ENCODE measurements at regions not wholly inside any gene's neighbourhood (a gene's known extent, or its start where the extent isn't known, plus 50 kb on each side); places are given as distances from the start of the nearest gene placed in this dataset.

DNA sequence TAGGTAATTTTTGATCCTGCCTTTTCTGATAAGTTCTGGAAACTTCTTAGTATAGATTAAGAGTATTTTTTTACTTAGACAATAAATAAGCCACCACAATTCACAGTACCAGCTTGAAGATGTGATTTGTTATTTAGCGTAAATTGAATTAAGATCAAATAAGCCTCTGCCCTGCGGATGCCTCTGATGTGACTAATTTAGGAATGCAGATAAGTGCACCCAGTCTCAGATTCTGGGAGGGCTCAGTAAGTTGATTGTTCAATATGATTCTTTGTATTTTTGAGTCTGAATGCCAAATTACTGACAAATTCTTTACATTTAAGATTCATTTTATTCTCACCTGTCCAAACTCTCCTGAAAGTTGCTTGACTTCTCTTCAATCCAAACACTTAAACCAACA is 147.5 kb downstream of the THBS2 start:
- Histone ChIP-seq H3K36me3 (no peaks in the 10 kb centered on the region), H3F3A (ENCODE audit: low read depth) (no peaks in the 10 kb centered on the region), H3K79me2 (ENCODE audit: low read depth) (no peaks in the 10 kb centered on the region), H3K9me3 (ENCODE audit: low read depth) (no peaks in the 10 kb centered on the region), H2AFZ (replicated peaks) (no peak overlapping the region), H3K4me3 (no peak overlapping the region), H3K4me2 (no peak overlapping the region), H3K27me3 (no peaks in the 10 kb centered on the region), H4K20me1 (ENCODE audit: low read depth) (no peaks in the 10 kb centered on the region), H3K9ac (no peak overlapping the region), H3K4me1 (no peaks in the 10 kb centered on the region), H3K27ac (no peak overlapping the region)
- H3K9me3 Mint-ChIP-seq = peaks cover 14% of the 10 kb centered on the region
- no peak for DNase-seq (ENCODE audit: low spot score)
- no peaks in the 10 kb centered on the region for H3K36me3 Mint-ChIP-seq
- H3K4me3 Mint-ChIP-seq = no peak overlapping the region
- peaks cover 4% of the 10 kb centered on the region for H3K27me3 Mint-ChIP-seq (ENCODE audit: insufficient read depth, low read depth)
- H3K4me1 Mint-ChIP-seq = no peaks in the 10 kb centered on the region
- TF ChIP-seq EZH2 (IDR thresholded peaks at IDR 0.05) = no peak
- no peak for TF ChIP-seq EZH2phosphoT487 (IDR thresholded peaks at IDR 0.05)
- TF ChIP-seq, protein P1, sequence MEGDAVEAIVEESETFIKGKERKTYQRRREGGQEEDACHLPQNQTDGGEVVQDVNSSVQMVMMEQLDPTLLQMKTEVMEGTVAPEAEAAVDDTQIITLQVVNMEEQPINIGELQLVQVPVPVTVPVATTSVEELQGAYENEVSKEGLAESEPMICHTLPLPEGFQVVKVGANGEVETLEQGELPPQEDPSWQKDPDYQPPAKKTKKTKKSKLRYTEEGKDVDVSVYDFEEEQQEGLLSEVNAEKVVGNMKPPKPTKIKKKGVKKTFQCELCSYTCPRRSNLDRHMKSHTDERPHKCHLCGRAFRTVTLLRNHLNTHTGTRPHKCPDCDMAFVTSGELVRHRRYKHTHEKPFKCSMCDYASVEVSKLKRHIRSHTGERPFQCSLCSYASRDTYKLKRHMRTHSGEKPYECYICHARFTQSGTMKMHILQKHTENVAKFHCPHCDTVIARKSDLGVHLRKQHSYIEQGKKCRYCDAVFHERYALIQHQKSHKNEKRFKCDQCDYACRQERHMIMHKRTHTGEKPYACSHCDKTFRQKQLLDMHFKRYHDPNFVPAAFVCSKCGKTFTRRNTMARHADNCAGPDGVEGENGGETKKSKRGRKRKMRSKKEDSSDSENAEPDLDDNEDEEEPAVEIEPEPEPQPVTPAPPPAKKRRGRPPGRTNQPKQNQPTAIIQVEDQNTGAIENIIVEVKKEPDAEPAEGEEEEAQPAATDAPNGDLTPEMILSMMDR (IDR thresholded peaks at IDR 0.05) = no peak
- H3K27ac Mint-ChIP-seq = no peak overlapping the region

DNA sequence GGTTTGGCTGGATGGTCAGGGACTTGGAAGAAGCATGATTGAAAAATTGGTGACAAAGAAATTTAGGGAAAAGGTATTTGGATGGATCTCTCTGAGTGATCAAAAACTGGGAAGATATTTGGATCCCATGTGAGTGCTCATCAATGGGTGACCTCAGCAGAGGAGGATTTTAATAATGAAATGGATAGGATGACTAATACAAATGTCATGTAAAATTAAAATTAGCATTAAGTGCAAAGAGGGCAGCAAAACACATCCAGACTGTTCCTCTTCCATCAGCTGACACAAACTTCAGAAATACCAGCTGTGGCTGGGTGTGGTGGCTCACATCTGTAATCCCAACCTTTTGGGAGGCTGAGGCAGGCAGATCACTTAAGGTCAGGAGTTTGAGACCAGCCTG is 151.7 kb downstream of the THBS2 start:
- no peak overlapping the region for H3K4me3 Mint-ChIP-seq
- H4K20me1 ChIP-seq (ENCODE audit: low read depth) = no peaks in the 10 kb centered on the region

DNA sequence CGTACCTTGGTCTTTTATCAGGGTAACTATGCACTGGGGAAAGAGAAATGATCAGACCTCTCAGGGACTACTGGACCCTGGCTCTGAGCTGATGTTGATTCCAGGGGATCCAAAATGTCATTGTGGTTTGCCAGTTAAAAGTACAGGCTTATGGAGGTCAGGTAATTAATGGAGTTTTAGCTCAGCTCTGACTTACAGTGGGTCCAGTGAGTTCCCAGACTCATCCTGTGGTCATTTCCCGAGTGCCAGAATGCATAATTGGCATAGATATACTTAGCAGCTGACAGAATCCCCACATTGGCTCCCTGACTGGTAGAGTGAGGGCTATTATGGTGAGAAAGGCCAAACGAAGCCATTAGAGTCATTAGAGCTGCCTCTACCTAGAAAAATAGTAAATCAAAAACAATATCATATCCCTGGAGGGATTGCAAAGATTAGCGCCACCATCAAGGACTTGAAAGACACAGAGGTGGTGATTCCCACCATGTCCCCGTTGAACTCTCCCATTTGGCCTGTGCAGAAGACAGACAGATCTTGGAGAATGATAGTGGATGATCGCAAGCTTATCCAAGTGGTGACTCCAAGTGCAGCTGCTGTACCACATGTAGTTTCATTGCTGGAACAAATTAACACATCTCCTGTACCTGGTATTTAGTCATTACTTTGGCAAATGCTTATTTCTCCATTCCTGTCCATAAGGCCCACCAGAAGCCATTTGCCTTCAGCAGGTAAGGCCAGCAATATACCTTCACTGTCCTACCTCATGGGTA is 152.4 kb downstream of the THBS2 start:
- TF ChIP-seq EZH2 (IDR thresholded peaks at IDR 0.05) = no peak
- TF ChIP-seq EZH2phosphoT487 (IDR thresholded peaks at IDR 0.05) = no peak
- TF ChIP-seq, protein P1 (IDR thresholded peaks at IDR 0.05) = no peak
- Histone ChIP-seq H3K27me3 (no peaks in the 10 kb centered on the region), H3K36me3 (no peaks in the 10 kb centered on the region), H3K79me2 (ENCODE audit: low read depth) (no peaks in the 10 kb centered on the region), H4K20me1 (ENCODE audit: low read depth) (no peaks in the 10 kb centered on the region), H3K4me3 (no peak overlapping the region), H3K4me2 (no peak overlapping the region), H2AFZ (replicated peaks) (no peak overlapping the region), H3K9ac (no peak overlapping the region), H3K27ac (no peak overlapping the region), H3K4me1 (peaks cover 23% of the 10 kb centered on the region), H3K9me3 (ENCODE audit: low read depth) (no peaks in the 10 kb centered on the region), H3F3A (ENCODE audit: low read depth) (peaks cover 4% of the 10 kb centered on the region)
- Mint-ChIP-seq H3K27ac (no peak overlapping the region), H3K27me3 (ENCODE audit: insufficient read depth, low read depth) (peaks cover 7% of the 10 kb centered on the region), H3K9me3 (peaks cover 12% of the 10 kb centered on the region), H3K4me1 (peaks cover 24% of the 10 kb centered on the region), H3K4me3 (no peak overlapping the region), H3K36me3 (no peaks in the 10 kb centered on the region)
- DNase-seq (ENCODE audit: low spot score) = no peak

More for the DNA sequence above, 151.7 kb downstream of the THBS2 start:
- H3K9me3 ChIP-seq (ENCODE audit: low read depth) = no peaks in the 10 kb centered on the region
- no peak for DNase-seq (ENCODE audit: low spot score)
- H3K4me2 ChIP-seq = no peak overlapping the region
- Mint-ChIP-seq H3K4me1 (peaks cover 18% of the 10 kb centered on the region), H3K27ac (peak overlapping the region; percentile 5), H3K36me3 (no peaks in the 10 kb centered on the region), H3K27me3 (ENCODE audit: insufficient read depth, low read depth) (peaks cover 7% of the 10 kb centered on the region), H3K9me3 (peaks cover 10% of the 10 kb centered on the region)
- H2AFZ ChIP-seq (replicated peaks) = no peak overlapping the region
- peaks cover 4% of the 10 kb centered on the region for H3F3A ChIP-seq (ENCODE audit: low read depth)
- H3K4me3 ChIP-seq = no peak overlapping the region
- peaks cover 20% of the 10 kb centered on the region for H3K4me1 ChIP-seq
- no peak overlapping the region for H3K27ac ChIP-seq
- H3K79me2 ChIP-seq (ENCODE audit: low read depth) = no peaks in the 10 kb centered on the region
- TF ChIP-seq EZH2 (IDR thresholded peaks at IDR 0.05) = no peak
- TF ChIP-seq EZH2phosphoT487 (IDR thresholded peaks at IDR 0.05) = no peak
- TF ChIP-seq, protein P1 (IDR thresholded peaks at IDR 0.05) = no peak
- no peak overlapping the region for H3K9ac ChIP-seq
- no peaks in the 10 kb centered on the region for H3K36me3 ChIP-seq
- H3K27me3 ChIP-seq = no peaks in the 10 kb centered on the region
